Left forelimb (tissue), 1 donor: ENCODE measurements at regions not wholly inside any gene's neighbourhood (a gene's known extent, or its start where the extent isn't known, plus 50 kb on each side); places are given as distances from the start of the nearest gene placed in this dataset.

Experiments
- DNase-seq: peaks from one replicate; pipeline ENCODE4 v3.0.0-alpha.2; 2018; ENCODE audit warnings: low spot score

GRCh38 chr4:175947117-175947722, 118.4 kb upstream of the WDR17 start:
- no peak for DNase-seq

- DNase-seq: no peak
These were observed 113.8 kb upstream of the WDR17 start for GRCh38 chr4:175951794-175952193.

GRCh38 chr4:175953116-175953515, 112.5 kb upstream of the WDR17 start:
- no peak for DNase-seq

- DNase-seq: no peak
These were observed 111.6 kb upstream of the WDR17 start for GRCh38 chr4:175953960-175954521.

- no peak for DNase-seq
These were observed 111.0 kb upstream of the WDR17 start for GRCh38 chr4:175954685-175955084.

GRCh38 chr4:175961604-175962003, 104.0 kb upstream of the WDR17 start:
- DNase-seq: no peak

- no peak for DNase-seq
These were observed 95.6 kb upstream of the WDR17 start for GRCh38 chr4:175970072-175970471.

- DNase-seq: no peak
These were observed 94.9 kb upstream of the WDR17 start for GRCh38 chr4:175970724-175971123.

GRCh38 chr4:175971388-175972179, 94.1 kb upstream of the WDR17 start:
- DNase-seq: no peak

GRCh38 chr4:175973027-175973923, 92.4 kb upstream of the WDR17 start:
- DNase-seq: no peak

- no peak for DNase-seq
These were observed 82.0 kb upstream of the WDR17 start for GRCh38 chr4:175983636-175984035.

GRCh38 chr4:175986668-175987067, 79.0 kb upstream of the WDR17 start:
- no peak for DNase-seq

GRCh38 chr4:175988511-175988910, 77.1 kb upstream of the WDR17 start:
- DNase-seq: no peak

GRCh38 chr4:175996206-175996605, 69.4 kb upstream of the WDR17 start:
- no peak for DNase-seq

GRCh38 chr4:175997291-175997690, 68.3 kb upstream of the WDR17 start:
- no peak for DNase-seq

GRCh38 chr4:175998782-175999181, 66.9 kb upstream of the WDR17 start:
- DNase-seq: no peak

GRCh38 chr4:175999944-176000343, 65.7 kb upstream of the WDR17 start:
- no peak for DNase-seq

GRCh38 chr4:176001151-176002006, 64.3 kb upstream of the WDR17 start:
- DNase-seq: peak; percentile 65

- no peak for DNase-seq
These were observed 63.5 kb upstream of the WDR17 start for GRCh38 chr4:176002007-176002613.

- DNase-seq: no peak
These were observed 59.9 kb upstream of the WDR17 start for GRCh38 chr4:176005766-176006165.

GRCh38 chr4:176009254-176009653, 56.4 kb upstream of the WDR17 start:
- DNase-seq: no peak
